ENCODE measurements at regions not wholly inside any gene's neighbourhood (a gene's known extent, or its start where the extent isn't known, plus 50 kb on each side); places are given as distances from the start of the nearest gene placed in this dataset.

DNA sequence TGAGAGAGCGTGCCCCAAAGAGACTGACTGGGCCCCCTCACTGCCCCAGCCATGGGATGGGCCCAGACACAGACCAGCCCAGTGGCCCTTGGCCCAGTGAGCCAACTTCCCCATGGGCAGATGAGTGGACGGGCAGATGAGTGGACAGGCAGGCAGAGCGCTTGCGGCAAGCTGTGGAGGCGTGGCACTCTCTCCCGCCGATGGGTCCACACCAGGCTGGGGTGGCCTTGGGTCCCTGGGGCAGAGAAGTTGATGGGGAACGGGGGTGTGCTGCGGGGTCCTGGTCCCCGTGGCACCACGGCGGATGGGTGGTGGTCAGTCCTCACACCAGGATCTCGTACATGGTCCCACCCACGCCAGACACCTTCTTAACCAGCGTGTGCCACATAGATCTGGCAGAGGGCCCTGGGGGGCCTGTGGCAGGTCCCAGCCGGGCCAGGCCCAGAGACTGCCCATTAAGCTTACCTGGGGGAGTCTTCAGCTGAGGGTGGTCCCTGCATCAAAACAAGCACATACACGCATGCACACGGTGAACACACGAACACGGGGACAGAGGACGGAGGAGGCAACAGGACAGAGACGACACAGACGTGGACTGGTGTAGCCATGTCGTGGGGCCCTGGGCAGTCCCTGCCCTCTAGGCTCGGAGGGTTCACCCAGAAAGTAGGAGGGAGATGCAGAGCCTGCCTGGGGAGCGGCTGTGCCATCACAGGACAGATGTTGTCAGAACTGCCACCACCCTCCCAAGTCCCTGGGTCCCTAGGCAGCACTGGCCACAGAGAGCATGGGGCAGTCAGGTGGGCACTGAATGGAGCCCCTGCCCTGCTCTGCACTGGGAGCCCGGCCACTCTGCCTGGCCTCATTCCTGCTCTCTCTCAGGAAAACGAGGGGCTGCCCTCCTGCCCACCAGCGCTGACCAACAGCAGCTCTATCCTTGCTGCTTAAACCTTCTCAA is 182.2 kb downstream of the IGLL1 start:
- TF ChIP-seq, protein P1, sequence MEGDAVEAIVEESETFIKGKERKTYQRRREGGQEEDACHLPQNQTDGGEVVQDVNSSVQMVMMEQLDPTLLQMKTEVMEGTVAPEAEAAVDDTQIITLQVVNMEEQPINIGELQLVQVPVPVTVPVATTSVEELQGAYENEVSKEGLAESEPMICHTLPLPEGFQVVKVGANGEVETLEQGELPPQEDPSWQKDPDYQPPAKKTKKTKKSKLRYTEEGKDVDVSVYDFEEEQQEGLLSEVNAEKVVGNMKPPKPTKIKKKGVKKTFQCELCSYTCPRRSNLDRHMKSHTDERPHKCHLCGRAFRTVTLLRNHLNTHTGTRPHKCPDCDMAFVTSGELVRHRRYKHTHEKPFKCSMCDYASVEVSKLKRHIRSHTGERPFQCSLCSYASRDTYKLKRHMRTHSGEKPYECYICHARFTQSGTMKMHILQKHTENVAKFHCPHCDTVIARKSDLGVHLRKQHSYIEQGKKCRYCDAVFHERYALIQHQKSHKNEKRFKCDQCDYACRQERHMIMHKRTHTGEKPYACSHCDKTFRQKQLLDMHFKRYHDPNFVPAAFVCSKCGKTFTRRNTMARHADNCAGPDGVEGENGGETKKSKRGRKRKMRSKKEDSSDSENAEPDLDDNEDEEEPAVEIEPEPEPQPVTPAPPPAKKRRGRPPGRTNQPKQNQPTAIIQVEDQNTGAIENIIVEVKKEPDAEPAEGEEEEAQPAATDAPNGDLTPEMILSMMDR (IDR thresholded peaks at IDR 0.05; ENCODE audit: insufficient read depth, low read length, poor library complexity, severe bottlenecking): no peak
- no peak for DNase-seq (ENCODE audit: low read depth)

DNA sequence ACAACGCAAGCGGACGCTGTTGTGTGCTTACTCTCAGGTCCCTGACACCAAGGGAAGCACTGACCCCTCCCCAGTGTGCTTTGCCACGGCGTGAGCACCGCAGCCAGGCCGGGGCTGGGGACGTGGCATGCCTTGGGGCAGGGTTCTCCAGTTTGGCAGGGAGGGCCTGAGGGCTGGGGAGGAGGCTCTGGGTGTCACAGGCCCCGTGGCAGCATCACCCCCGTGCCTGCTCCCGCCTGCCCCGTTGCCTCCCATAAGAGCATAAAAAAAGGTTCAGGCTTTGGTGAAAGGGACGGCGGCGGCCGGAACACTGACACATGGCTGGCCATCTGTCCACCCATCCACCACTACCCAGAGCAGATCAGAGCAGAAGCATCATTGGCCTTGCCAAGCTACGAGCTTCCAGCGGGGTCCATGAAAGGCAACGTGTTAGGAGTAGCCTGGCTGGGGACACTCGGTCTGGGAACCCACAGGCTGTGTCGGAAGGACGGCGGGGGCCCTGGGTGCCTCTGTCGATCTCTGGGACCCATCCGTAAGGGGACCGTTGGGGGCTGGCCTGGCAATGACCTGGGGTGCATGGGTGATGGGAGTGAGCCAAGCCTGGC is 183.0 kb downstream of the IGLL1 start:
- Histone ChIP-seq H3K27me3 (ENCODE audit: control insufficient read depth, insufficient read depth, low read length) (no peaks in the 10 kb centered on the region), H3K4me3 (ENCODE audit: low read depth, low read length) (no peak overlapping the region), H3K36me3 (ENCODE audit: control insufficient read depth, insufficient read depth, low read length) (no peaks in the 10 kb centered on the region)
- no peak for DNase-seq (ENCODE audit: low read depth)
- TF ChIP-seq, protein P1 (IDR thresholded peaks at IDR 0.05; ENCODE audit: insufficient read depth, low read length, poor library complexity, severe bottlenecking): no peak

More for the DNA sequence above, 182.2 kb downstream of the IGLL1 start:
- Histone ChIP-seq H3K4me3 (ENCODE audit: low read depth, low read length) (no peak overlapping the region), H3K27me3 (ENCODE audit: control insufficient read depth, insufficient read depth, low read length) (no peaks in the 10 kb centered on the region), H3K36me3 (ENCODE audit: control insufficient read depth, insufficient read depth, low read length) (no peaks in the 10 kb centered on the region)

DNA sequence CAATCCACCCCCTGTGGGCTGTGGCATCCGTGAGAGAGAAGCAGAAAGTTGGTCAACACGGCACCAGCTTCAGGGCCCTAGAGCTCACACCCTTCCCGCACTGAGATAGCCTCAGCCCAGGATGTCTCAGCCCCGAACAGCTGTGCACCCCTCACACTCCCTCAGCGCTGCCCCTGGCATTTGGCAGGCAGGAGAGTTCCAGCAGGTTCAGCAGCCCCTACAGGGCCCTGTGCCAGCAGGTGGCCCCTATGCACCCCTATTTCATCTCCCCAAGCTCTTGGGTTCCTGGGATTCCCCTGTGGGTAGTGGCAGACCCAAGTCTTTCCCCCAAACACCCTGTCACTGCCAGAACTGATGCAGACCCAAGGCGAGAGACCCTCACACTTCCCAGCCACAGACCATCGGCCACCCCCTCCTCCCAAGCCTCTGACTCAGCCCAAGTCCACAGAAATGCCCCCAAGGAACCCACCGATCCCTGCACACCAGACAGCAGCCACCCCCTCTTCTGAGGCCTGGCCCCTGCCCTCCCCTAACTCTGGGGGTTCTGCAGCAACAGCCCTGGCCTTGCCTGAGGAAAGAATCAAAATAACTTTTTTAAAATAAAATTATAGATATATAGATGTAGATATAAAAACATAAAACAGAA is 183.6 kb downstream of the IGLL1 start:
- DNase-seq (ENCODE audit: low read depth): no peak
- TF ChIP-seq, protein P1 (IDR thresholded peaks at IDR 0.05; ENCODE audit: insufficient read depth, low read length, poor library complexity, severe bottlenecking): no peak

DNA sequence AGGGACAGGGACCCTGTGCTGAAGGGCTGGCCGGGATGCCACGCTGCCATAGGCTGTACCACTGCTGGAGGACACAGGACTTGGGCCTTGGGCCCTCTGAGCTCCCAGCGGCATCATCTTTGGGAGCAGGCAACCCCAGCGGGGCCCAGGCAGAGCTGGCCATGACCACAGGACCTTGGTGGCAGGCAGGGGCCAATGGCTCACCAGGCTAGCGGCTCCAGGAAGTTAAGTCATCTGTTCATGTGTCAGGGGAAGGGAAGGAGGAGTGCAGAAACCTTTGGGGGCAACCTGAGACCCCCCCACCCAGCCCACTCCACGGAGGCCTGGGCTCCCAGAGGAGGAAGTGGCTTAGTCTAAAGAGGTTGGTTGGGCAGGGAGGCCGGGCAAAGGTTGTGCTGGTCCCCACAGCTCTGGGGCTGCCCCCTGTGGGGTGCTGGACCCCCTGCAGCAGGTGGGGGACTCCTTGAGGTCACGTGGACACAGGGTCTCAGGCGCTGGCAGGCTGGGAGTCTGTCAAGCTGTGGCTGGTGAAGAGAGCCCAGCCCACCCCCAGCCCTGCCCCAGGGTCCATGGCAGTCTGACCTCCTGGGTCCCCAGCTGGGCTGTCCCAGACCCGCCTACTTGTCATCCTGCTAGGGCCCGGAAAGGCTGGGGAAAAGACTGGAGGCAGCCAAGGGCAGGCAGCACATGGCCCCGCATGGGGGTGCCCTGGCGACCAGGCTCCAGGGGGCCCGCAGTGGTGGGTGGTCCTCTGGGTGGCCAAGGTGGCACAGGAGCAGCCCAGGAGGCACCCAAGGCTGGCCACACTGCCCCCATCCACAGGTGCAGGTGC is 184.3 kb downstream of the IGLL1 start:
- Histone ChIP-seq H3K4me3 (ENCODE audit: low read depth, low read length) (no peak overlapping the region), H3K36me3 (ENCODE audit: control insufficient read depth, insufficient read depth, low read length) (no peaks in the 10 kb centered on the region), H3K27me3 (ENCODE audit: control insufficient read depth, insufficient read depth, low read length) (no peaks in the 10 kb centered on the region)
- no peak for DNase-seq (ENCODE audit: low read depth)
- TF ChIP-seq, protein P1 (IDR thresholded peaks at IDR 0.05; ENCODE audit: insufficient read depth, low read length, poor library complexity, severe bottlenecking): no peak

More for the DNA sequence above, 183.6 kb downstream of the IGLL1 start:
- H3K4me3 ChIP-seq (ENCODE audit: low read depth, low read length): no peak overlapping the region
- H3K27me3 ChIP-seq (ENCODE audit: control insufficient read depth, insufficient read depth, low read length): no peaks in the 10 kb centered on the region
- H3K36me3 ChIP-seq (ENCODE audit: control insufficient read depth, insufficient read depth, low read length): no peaks in the 10 kb centered on the region

DNA sequence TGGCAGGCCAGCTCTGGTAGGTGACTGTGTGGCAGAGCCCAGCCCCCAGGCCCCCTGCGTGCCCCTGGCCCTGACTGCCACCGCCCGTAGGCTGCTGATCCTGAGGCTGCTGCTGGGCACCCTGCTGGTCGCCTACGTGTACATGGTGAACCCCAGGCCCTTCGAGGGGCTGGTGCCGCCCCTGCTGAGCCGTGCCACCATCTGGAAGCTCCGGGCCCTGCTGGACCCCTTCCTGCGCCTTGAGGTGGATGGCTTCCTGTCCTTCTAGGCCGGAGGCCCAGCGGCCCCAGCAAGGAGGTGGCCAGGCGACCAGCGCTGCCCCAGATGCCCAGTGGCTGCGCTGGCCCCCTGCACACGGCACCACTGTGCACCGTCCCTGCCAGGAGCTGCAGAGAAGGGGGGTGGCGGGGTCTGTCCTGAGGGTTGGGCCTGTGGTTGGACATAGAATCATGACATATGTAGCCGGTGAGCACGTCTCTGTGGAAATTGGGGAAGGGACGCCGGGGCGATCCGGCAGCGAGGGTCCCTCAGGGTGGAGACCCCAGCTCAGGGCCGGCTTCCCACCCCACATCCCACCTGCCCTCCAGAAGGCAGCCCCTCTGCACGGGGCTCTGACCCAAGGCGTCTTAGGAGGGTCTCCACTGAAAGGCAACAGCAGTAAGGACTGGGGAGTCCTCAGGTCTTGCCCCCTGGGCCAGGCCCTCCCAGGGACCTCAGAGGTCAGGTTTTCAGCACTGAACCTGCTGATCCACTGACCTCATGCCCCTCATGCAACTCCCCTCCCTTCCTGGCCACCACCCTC is 185.4 kb downstream of the IGLL1 start:
- no peaks in the 10 kb centered on the region for H3K36me3 ChIP-seq (ENCODE audit: control insufficient read depth, insufficient read depth, low read length)
- peaks cover 1% of the 10 kb centered on the region for H3K27me3 ChIP-seq (ENCODE audit: control insufficient read depth, insufficient read depth, low read length)
- TF ChIP-seq, protein P1 (IDR thresholded peaks at IDR 0.05; ENCODE audit: insufficient read depth, low read length, poor library complexity, severe bottlenecking): no peak
- DNase-seq (ENCODE audit: low read depth): no peak
- no peak overlapping the region for H3K4me3 ChIP-seq (ENCODE audit: low read depth, low read length)

All from kidney epithelial cell (primary cell).